ENCODE measurements at regions not wholly inside any gene's neighbourhood (a gene's known extent, or its start where the extent isn't known, plus 50 kb on each side); places are given as distances from the start of the nearest gene placed in this dataset.

DNA sequence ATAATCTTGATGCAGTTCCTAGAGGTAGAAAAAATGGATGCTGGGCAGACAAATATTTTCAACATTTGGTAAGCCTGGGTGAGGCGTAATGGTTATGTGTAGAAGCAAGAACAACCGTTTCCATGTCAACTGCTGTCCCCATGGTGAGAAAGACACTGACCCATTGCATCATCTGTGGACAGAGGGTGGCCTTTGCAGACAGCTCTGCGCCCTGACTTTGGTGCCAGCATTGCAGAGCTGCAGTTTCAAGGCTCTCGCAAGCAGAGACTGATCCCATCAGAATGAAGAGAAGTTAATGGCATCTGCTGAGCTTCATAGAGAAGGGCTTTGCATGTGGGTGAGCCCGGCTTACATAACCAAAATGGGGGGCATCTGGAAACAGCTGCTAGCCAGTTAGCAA is 179.0 kb upstream of the ADRA1B start (continued):
- TF ChIP-seq, protein P1, sequence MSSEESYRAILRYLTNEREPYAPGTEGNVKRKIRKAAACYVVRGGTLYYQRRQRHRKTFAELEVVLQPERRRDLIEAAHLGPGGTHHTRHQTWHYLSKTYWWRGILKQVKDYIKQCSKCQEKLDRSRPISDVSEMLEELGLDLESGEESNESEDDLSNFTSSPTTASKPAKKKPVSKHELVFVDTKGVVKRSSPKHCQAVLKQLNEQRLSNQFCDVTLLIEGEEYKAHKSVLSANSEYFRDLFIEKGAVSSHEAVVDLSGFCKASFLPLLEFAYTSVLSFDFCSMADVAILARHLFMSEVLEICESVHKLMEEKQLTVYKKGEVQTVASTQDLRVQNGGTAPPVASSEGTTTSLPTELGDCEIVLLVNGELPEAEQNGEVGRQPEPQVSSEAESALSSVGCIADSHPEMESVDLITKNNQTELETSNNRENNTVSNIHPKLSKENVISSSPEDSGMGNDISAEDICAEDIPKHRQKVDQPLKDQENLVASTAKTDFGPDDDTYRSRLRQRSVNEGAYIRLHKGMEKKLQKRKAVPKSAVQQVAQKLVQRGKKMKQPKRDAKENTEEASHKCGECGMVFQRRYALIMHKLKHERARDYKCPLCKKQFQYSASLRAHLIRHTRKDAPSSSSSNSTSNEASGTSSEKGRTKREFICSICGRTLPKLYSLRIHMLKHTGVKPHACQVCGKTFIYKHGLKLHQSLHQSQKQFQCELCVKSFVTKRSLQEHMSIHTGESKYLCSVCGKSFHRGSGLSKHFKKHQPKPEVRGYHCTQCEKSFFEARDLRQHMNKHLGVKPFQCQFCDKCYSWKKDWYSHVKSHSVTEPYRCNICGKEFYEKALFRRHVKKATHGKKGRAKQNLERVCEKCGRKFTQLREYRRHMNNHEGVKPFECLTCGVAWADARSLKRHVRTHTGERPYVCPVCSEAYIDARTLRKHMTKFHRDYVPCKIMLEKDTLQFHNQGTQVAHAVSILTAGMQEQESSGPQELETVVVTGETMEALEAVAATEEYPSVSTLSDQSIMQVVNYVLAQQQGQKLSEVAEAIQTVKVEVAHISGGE (CRISPR knock-in tag; IDR thresholded peaks at IDR 0.05): no peak
- TF ChIP-seq NR2C2 (CRISPR knock-in tag; IDR thresholded peaks at IDR 0.05) (no peak), NR2C2 (tag; IDR thresholded peaks at IDR 0.05) (no peak; the same call in 1 of the 2 replicates), HSF4 (CRISPR knock-in tag; IDR thresholded peaks at IDR 0.05; ENCODE audit: borderline replicate concordance) (no peak), PRPF4 (IDR thresholded peaks at IDR 0.05; ENCODE audit: insufficient read depth, low read depth, low read length, poor library complexity, severe bottlenecking) (no peak), ARHGAP35 (IDR thresholded peaks at IDR 0.05; ENCODE audit: partially characterized antibody) (no peak), POLR2AphosphoS2 (IDR thresholded peaks at IDR 0.05; ENCODE audit: low read length) (no peak), SP1 (CRISPR knock-in tag; IDR thresholded peaks at IDR 0.05) (no peak), ZNF197 (CRISPR knock-in tag; IDR thresholded peaks at IDR 0.05; ENCODE audit: low read depth) (0 out of 2 replicates have a peak, but pooled peaks have one; percentile 49), RFX7 (CRISPR knock-in tag; IDR thresholded peaks at IDR 0.05) (no peak), MCM5 (IDR thresholded peaks at IDR 0.05; ENCODE audit: low read depth) (no peak), SMARCC2 (IDR thresholded peaks at IDR 0.05; ENCODE audit: low read depth) (no peak), ZSCAN32 (CRISPR knock-in tag; IDR thresholded peaks at IDR 0.05) (peak; percentile 84), ETS2 (tag; IDR thresholded peaks at IDR 0.05; ENCODE audit: borderline replicate concordance, poor library complexity, severe bottlenecking) (no peak), TRIM28 (IDR thresholded peaks at IDR 0.05) (no peak), GABPA (tag; conservative IDR thresholded peaks at IDR 0.05; ENCODE audit: low read depth) (0 out of 2 replicates have a peak, but pooled peaks have one; percentile 11), TCF3 (CRISPR knock-in tag; IDR thresholded peaks at IDR 0.05) (no peak), CBFB (CRISPR knock-in tag; IDR thresholded peaks at IDR 0.05) (no peak)
- TF ChIP-seq, protein P2, sequence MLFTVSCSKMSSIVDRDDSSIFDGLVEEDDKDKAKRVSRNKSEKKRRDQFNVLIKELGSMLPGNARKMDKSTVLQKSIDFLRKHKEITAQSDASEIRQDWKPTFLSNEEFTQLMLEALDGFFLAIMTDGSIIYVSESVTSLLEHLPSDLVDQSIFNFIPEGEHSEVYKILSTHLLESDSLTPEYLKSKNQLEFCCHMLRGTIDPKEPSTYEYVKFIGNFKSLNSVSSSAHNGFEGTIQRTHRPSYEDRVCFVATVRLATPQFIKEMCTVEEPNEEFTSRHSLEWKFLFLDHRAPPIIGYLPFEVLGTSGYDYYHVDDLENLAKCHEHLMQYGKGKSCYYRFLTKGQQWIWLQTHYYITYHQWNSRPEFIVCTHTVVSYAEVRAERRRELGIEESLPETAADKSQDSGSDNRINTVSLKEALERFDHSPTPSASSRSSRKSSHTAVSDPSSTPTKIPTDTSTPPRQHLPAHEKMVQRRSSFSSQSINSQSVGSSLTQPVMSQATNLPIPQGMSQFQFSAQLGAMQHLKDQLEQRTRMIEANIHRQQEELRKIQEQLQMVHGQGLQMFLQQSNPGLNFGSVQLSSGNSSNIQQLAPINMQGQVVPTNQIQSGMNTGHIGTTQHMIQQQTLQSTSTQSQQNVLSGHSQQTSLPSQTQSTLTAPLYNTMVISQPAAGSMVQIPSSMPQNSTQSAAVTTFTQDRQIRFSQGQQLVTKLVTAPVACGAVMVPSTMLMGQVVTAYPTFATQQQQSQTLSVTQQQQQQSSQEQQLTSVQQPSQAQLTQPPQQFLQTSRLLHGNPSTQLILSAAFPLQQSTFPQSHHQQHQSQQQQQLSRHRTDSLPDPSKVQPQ (CRISPR knock-in tag; IDR thresholded peaks at IDR 0.05; ENCODE audit: borderline replicate concordance): no peak
- TF ChIP-seq, protein P3, sequence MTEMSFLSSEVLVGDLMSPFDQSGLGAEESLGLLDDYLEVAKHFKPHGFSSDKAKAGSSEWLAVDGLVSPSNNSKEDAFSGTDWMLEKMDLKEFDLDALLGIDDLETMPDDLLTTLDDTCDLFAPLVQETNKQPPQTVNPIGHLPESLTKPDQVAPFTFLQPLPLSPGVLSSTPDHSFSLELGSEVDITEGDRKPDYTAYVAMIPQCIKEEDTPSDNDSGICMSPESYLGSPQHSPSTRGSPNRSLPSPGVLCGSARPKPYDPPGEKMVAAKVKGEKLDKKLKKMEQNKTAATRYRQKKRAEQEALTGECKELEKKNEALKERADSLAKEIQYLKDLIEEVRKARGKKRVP (CRISPR knock-in tag; IDR thresholded peaks at IDR 0.05): peak; percentile 87
- TF ChIP-seq, protein P4, sequence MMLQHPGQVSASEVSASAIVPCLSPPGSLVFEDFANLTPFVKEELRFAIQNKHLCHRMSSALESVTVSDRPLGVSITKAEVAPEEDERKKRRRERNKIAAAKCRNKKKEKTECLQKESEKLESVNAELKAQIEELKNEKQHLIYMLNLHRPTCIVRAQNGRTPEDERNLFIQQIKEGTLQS (IDR thresholded peaks at IDR 0.05): peak; percentile 85; the same call in 1 of the 2 replicates
- TF ChIP-seq, protein P4 (CRISPR knock-in tag; conservative IDR thresholded peaks at IDR 0.05): no peak
